ENCODE measurements at regions not wholly inside any gene's neighbourhood (a gene's known extent, or its start where the extent isn't known, plus 50 kb on each side); places are given as distances from the start of the nearest gene placed in this dataset.

- no peaks in the 10 kb centered on the region for H3K27me3 Mint-ChIP-seq
- H3K4me1 Mint-ChIP-seq (ENCODE audit: low read depth in 2 of 2), result peaks cover 78 to 83% of the 10 kb centered on the region in 2 donors
- H3K36me3 Mint-ChIP-seq (ENCODE audit: insufficient read depth), result peaks cover 19% of the 10 kb centered on the region
- DNase-seq, result no peak
- peak overlapping the region; percentile 88 to 89 for H3K4me3 Mint-ChIP-seq
- no peak for ATAC-seq (replicated peaks)
- no peak overlapping the region for H3K27ac Mint-ChIP-seq
- H3K9me3 Mint-ChIP-seq, result peaks cover 0 to 1% of the 10 kb centered on the region in 2 donors
Measured at GRCh38 chr1:25027822-25028586, 97.9 kb upstream of the RUNX3 start.

DNA sequence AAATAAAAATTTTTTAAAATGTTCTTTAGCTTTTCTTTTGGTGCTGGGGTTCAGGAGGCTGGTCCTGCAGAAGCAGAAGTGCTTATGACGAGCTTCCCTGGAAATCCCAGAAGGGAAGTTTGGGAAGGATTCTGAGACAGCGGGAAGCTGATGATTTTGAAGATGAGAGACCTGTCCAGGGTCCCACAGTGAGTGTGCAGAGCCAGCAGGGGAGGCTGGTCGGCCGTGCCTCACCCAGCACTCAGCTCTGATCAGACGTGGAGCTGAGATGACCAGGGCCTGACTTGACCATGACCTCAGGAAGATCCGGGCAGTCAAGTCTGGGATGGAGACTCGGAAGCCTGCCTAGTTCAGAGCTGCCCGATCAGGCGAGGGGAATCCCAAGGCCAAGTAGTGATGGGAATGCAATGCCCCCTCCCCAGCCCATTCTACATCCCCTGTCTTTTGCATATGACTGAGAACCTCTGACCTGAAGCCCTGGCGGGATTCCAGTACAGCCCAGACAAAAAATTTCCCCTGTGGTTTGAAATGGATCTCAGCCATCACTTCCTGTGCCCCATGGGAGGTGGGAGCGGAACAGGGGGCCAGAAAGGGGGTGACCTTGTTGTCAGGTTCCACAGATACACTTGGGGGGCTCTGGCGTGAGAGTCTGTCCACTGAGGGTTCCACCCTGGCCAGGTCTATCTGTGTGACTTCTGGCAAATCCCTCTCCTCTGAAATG is 96.8 kb upstream of the RUNX3 start:
- H3K4me3 Mint-ChIP-seq, result peak overlapping the region in 1 of 2 donors; percentile 89
- ATAC-seq (replicated peaks), result no peak
- peaks cover 21% of the 10 kb centered on the region for H3K36me3 Mint-ChIP-seq (ENCODE audit: insufficient read depth)
- peak overlapping the region in 1 of 2 donors; percentile 63 for H3K27ac Mint-ChIP-seq
- peaks cover 0 to 1% of the 10 kb centered on the region in 2 donors for H3K9me3 Mint-ChIP-seq
- no peak for DNase-seq
- H3K27me3 Mint-ChIP-seq, result no peaks in the 10 kb centered on the region
- H3K4me1 Mint-ChIP-seq (ENCODE audit: low read depth in 2 of 2), result peaks cover 77 to 78% of the 10 kb centered on the region in 2 donors

GRCh38 chr1:25026304-25026703 is 96.2 kb upstream of the RUNX3 start:
- ATAC-seq (replicated peaks) (no peak), DNase-seq (no peak)
- H3K4me3 Mint-ChIP-seq, result no peak overlapping the region
- H3K36me3 Mint-ChIP-seq (ENCODE audit: insufficient read depth), result peaks cover 18% of the 10 kb centered on the region
- no peaks in the 10 kb centered on the region for H3K27me3 Mint-ChIP-seq
- H3K27ac Mint-ChIP-seq, result peak overlapping the region in 1 of 2 donors; percentile 99
- H3K4me1 Mint-ChIP-seq (ENCODE audit: low read depth in 2 of 2), result peaks cover 73 to 77% of the 10 kb centered on the region in 2 donors
- H3K9me3 Mint-ChIP-seq, result peaks cover 0 to 1% of the 10 kb centered on the region in 2 donors

GRCh38 chr1:25024615-25025350 is 94.7 kb upstream of the RUNX3 start:
- DNase-seq, result no peak
- H3K36me3 Mint-ChIP-seq (ENCODE audit: insufficient read depth), result peaks cover 15% of the 10 kb centered on the region
- H3K27me3 Mint-ChIP-seq, result no peaks in the 10 kb centered on the region
- ATAC-seq (replicated peaks), result no peak
- H3K4me1 Mint-ChIP-seq (ENCODE audit: low read depth in 2 of 2), result peaks cover 72 to 73% of the 10 kb centered on the region in 2 donors
- H3K4me3 Mint-ChIP-seq, result peak overlapping the region; percentile 75 to 81
- peak overlapping the region; percentile 98 to 99 for H3K27ac Mint-ChIP-seq
- H3K9me3 Mint-ChIP-seq, result no peaks in the 10 kb centered on the region

DNA sequence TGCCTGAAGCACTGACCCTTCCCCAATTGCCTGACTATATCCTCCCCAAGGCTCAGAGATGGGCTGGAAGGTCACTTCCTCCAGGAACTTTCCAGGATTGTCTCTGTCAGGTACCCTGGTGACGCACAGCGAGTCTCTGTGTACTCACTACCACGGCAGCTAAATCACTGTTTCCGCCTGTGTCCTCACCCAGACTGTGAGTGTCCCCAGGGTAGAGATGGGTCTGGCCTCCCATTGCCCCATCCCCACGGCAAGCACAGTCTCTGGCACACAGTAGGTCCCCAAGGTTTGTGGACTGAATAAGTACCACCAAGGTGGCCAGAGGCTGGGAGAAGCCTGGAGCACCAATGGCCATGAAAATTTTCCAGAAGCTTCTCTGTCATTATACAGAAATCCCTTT is 93.8 kb upstream of the RUNX3 start:
- Mint-ChIP-seq H3K36me3 (ENCODE audit: insufficient read depth) (peaks cover 15% of the 10 kb centered on the region), H3K27me3 (no peaks in the 10 kb centered on the region), H3K4me1 (ENCODE audit: low read depth in 2 of 2) (peaks cover 70 to 73% of the 10 kb centered on the region in 2 donors), H3K9me3 (no peaks in the 10 kb centered on the region), H3K27ac (peak overlapping the region; percentile 98 to 99), H3K4me3 (peak overlapping the region; percentile 75 to 81)
- no peak for ATAC-seq (replicated peaks)
- DNase-seq, result no peak

GRCh38 chr1:25023190-25023578 is 93.1 kb upstream of the RUNX3 start:
- Mint-ChIP-seq H3K27ac (peak overlapping the region; percentile 98 to 99), H3K4me3 (peak overlapping the region; percentile 75 to 81), H3K27me3 (no peaks in the 10 kb centered on the region), H3K4me1 (ENCODE audit: low read depth in 2 of 2) (peaks cover 70 to 73% of the 10 kb centered on the region in 2 donors), H3K36me3 (ENCODE audit: insufficient read depth) (peaks cover 15% of the 10 kb centered on the region), H3K9me3 (no peaks in the 10 kb centered on the region)
- ATAC-seq (replicated peaks) (no peak), DNase-seq (no peak)

DNA sequence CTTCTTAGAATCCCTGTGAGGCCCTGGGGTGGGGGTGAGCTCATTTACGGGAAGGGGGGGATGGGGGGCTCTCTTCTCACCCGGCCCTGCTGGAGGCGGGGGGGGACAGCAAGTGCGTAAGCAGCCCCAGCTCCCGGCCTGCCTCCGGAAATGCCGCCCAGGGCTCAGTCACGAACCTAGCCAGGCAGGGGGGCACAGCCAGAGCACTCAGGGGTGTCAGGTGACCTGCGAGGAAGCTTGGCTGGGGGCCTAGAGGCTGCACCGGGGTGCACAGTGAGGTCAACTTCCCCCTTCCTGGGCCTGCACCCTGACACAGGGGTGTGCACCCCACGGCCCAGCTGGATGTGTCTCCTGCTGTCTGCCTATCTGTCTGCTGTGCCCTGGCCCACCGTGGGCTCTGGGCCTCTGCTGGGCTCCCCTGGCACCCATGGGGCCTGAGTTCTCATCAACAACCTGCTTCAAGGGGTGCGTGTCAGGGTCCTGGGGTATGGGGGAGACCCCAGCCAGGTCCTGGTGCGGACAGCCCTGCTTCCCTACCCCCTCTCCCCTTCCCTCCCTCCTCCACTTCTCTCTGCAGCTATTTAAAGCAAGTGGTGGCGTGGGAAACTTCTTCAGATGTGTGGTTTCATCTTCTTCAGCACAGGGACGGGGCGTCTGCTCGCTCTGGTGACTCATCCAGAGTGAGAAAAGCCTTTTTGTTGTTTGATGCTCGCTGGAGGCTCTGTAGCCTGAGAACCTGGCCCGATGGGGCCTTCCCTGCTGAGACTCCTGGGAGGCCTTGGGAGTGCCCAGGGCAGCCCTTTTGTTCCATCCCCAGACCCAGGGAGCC is 92.5 kb upstream of the RUNX3 start:
- DNase-seq, result peak; percentile 91 to 95 (median 94)
- peaks cover 15% of the 10 kb centered on the region for H3K36me3 Mint-ChIP-seq (ENCODE audit: insufficient read depth)
- H3K27ac Mint-ChIP-seq, result peak overlapping the region; percentile 98 to 99
- H3K9me3 Mint-ChIP-seq, result no peaks in the 10 kb centered on the region
- no peaks in the 10 kb centered on the region for H3K27me3 Mint-ChIP-seq
- peak overlapping the region; percentile 75 to 81 for H3K4me3 Mint-ChIP-seq
- ATAC-seq (replicated peaks), result peak; percentile 88
- peaks cover 69 to 73% of the 10 kb centered on the region in 2 donors for H3K4me1 Mint-ChIP-seq (ENCODE audit: low read depth in 2 of 2)

DNA sequence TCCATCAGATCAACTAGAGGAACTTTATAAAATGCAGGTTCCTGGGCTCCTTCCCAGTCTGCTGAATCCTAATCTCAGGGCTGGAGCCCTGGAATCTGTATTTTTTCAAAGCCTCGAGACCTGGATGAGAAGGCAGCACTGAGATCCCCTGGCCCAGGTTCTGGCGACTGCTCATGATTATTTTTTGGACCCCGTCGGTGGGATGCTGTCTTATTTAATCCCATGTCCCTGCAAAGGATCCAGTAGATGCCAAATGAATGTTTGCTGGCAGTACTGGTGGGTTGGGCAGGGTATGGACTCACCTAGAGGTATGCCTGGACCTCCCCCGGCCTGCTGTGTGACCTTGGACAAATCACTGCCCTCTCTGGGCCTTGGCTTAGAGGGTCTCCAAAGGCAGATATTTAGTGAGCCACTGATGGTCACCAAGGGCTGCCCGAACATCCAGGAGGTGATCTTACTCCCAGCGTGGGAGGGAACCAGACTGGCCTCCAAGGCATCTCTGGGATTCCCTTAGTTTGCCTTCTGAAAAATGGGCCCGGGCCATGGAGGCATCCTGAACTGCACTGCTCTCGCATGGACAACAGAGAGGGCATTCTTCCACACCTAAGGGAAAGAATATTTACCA is 91.6 kb upstream of the RUNX3 start:
- Mint-ChIP-seq H3K4me1 (ENCODE audit: low read depth in 2 of 2) (peaks cover 70 to 73% of the 10 kb centered on the region in 2 donors), H3K27ac (peak overlapping the region; percentile 98 to 99), H3K27me3 (no peaks in the 10 kb centered on the region), H3K9me3 (no peaks in the 10 kb centered on the region), H3K36me3 (ENCODE audit: insufficient read depth) (peaks cover 15% of the 10 kb centered on the region), H3K4me3 (peak overlapping the region; percentile 43 to 54)
- ATAC-seq (replicated peaks) (no peak), DNase-seq (no peak)

- H3K27ac Mint-ChIP-seq, result peak overlapping the region; percentile 98 to 99
- peaks cover 68 to 73% of the 10 kb centered on the region in 2 donors for H3K4me1 Mint-ChIP-seq (ENCODE audit: low read depth in 2 of 2)
- H3K4me3 Mint-ChIP-seq, result peak overlapping the region; percentile 43 to 54
- ATAC-seq (replicated peaks), result no peak
- H3K27me3 Mint-ChIP-seq, result no peaks in the 10 kb centered on the region
- peaks cover 15% of the 10 kb centered on the region for H3K36me3 Mint-ChIP-seq (ENCODE audit: insufficient read depth)
- no peak for DNase-seq
- no peaks in the 10 kb centered on the region for H3K9me3 Mint-ChIP-seq
Measured at GRCh38 chr1:25020851-25021590, 90.9 kb upstream of the RUNX3 start.

GRCh38 chr1:25020173-25020845 is 90.2 kb upstream of the RUNX3 start:
- Mint-ChIP-seq H3K9me3 (no peaks in the 10 kb centered on the region), H3K36me3 (ENCODE audit: insufficient read depth) (peaks cover 15% of the 10 kb centered on the region), H3K4me1 (ENCODE audit: low read depth in 2 of 2) (peaks cover 64 to 71% of the 10 kb centered on the region in 2 donors), H3K27ac (peak overlapping the region; percentile 98 to 99), H3K4me3 (peak overlapping the region in 1 of 2 donors; percentile 54), H3K27me3 (no peaks in the 10 kb centered on the region)
- DNase-seq (no peak), ATAC-seq (replicated peaks) (no peak)

DNA sequence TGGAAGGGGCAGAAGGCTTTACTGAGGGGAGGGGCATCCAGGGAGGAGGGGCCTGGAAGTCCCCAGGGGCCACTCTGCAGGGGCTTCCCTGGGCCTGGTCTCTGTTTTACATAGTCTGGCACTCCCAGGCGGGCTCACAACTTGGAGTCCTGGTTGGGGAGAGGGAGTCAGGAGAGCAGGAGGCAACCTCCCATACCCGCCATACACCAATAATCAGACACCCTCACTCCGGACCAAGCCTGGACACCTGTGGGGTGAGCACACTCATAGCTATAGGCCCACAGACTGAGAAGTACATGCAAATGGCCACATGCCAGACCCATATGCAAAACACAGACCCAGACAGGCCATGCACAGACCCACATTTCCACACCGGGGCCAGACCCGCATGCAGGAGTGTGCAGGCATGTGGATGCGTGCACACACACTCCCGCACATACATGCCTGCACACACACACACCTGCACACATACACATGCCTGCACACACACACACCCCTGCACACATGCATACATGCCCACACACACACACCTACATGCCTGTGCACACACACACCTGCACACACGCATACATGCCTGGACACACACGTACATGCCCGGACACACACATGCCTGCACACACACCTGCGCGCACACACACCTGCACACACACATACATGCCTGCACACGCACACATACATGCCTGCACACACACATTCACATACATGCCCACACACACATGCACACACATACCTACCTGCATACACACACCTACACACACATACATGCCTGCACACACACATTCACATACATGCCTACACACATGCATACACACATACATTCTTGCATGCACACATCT is 89.5 kb upstream of the RUNX3 start:
- Mint-ChIP-seq H3K4me3 (no peak overlapping the region), H3K27me3 (no peaks in the 10 kb centered on the region), H3K36me3 (ENCODE audit: insufficient read depth) (peaks cover 15% of the 10 kb centered on the region), H3K4me1 (ENCODE audit: low read depth in 2 of 2) (peaks cover 57 to 64% of the 10 kb centered on the region in 2 donors), H3K27ac (peak overlapping the region; percentile 79 to 99), H3K9me3 (no peaks in the 10 kb centered on the region)
- ATAC-seq (replicated peaks) (no peak), DNase-seq (no peak)
